ENCODE measurements at regions not wholly inside any gene's neighbourhood (a gene's known extent, or its start where the extent isn't known, plus 50 kb on each side); places are given as distances from the start of the nearest gene placed in this dataset.

- Histone ChIP-seq H3K27ac (ENCODE audit: low read depth, low read length) (no peak overlapping the region), H3K9ac (ENCODE audit: low read length) (no peak overlapping the region), H3K9me2 (replicated peaks; ENCODE audit: insufficient read depth, low read length) (no peaks in the 10 kb centered on the region), H3K36me3 (ENCODE audit: low read length) (no peaks in the 10 kb centered on the region), H3K4me2 (ENCODE audit: low read depth, low read length, poor library complexity, severe bottlenecking) (no peak overlapping the region), H3K9me3 (ENCODE audit: insufficient read depth, low read length) (no peaks in the 10 kb centered on the region), H3K79me2 (ENCODE audit: insufficient read depth, low read length) (no peaks in the 10 kb centered on the region), H2AFZ (ENCODE audit: low read depth, low read length, severe bottlenecking) (no peak overlapping the region), H3F3A (ENCODE audit: insufficient read depth) (no peaks in the 10 kb centered on the region), H3K4me3 (ENCODE audit: insufficient read depth, low read length, poor library complexity, severe bottlenecking) (no peak overlapping the region), H3K27me3 (ENCODE audit: low read length) (no peaks in the 10 kb centered on the region), H4K20me1 (ENCODE audit: low read depth, low read length) (no peaks in the 10 kb centered on the region)
- TF ChIP-seq, protein P1, sequence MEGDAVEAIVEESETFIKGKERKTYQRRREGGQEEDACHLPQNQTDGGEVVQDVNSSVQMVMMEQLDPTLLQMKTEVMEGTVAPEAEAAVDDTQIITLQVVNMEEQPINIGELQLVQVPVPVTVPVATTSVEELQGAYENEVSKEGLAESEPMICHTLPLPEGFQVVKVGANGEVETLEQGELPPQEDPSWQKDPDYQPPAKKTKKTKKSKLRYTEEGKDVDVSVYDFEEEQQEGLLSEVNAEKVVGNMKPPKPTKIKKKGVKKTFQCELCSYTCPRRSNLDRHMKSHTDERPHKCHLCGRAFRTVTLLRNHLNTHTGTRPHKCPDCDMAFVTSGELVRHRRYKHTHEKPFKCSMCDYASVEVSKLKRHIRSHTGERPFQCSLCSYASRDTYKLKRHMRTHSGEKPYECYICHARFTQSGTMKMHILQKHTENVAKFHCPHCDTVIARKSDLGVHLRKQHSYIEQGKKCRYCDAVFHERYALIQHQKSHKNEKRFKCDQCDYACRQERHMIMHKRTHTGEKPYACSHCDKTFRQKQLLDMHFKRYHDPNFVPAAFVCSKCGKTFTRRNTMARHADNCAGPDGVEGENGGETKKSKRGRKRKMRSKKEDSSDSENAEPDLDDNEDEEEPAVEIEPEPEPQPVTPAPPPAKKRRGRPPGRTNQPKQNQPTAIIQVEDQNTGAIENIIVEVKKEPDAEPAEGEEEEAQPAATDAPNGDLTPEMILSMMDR (IDR thresholded peaks at IDR 0.05; ENCODE audit: insufficient read depth, low read length, poor library complexity, severe bottlenecking): no peak
- no peak for TF ChIP-seq EZH2phosphoT487 (conservative IDR thresholded peaks at IDR 0.05; ENCODE audit: low read length)
Observed at GRCh38 chr20:6693178-6693807, 74.2 kb upstream of the BMP2 start.

- Histone ChIP-seq H3K4me3 (ENCODE audit: insufficient read depth, low read length, poor library complexity, severe bottlenecking) (no peak overlapping the region), H3K9me2 (replicated peaks; ENCODE audit: insufficient read depth, low read length) (no peaks in the 10 kb centered on the region), H2AFZ (ENCODE audit: low read depth, low read length, severe bottlenecking) (no peak overlapping the region), H3K36me3 (ENCODE audit: low read length) (no peaks in the 10 kb centered on the region), H3K79me2 (ENCODE audit: insufficient read depth, low read length) (no peaks in the 10 kb centered on the region), H4K20me1 (ENCODE audit: low read depth, low read length) (no peaks in the 10 kb centered on the region), H3K9me3 (ENCODE audit: insufficient read depth, low read length) (no peaks in the 10 kb centered on the region), H3F3A (ENCODE audit: insufficient read depth) (no peaks in the 10 kb centered on the region), H3K27ac (ENCODE audit: low read depth, low read length) (no peak overlapping the region), H3K27me3 (ENCODE audit: low read length) (no peaks in the 10 kb centered on the region), H3K9ac (ENCODE audit: low read length) (no peak overlapping the region), H3K4me2 (ENCODE audit: low read depth, low read length, poor library complexity, severe bottlenecking) (no peak overlapping the region)
- TF ChIP-seq, protein P1 (IDR thresholded peaks at IDR 0.05; ENCODE audit: insufficient read depth, low read length, poor library complexity, severe bottlenecking): no peak
- no peak for TF ChIP-seq EZH2phosphoT487 (conservative IDR thresholded peaks at IDR 0.05; ENCODE audit: low read length)
Observed at GRCh38 chr20:6692566-6693173, 74.8 kb upstream of the BMP2 start.

DNA sequence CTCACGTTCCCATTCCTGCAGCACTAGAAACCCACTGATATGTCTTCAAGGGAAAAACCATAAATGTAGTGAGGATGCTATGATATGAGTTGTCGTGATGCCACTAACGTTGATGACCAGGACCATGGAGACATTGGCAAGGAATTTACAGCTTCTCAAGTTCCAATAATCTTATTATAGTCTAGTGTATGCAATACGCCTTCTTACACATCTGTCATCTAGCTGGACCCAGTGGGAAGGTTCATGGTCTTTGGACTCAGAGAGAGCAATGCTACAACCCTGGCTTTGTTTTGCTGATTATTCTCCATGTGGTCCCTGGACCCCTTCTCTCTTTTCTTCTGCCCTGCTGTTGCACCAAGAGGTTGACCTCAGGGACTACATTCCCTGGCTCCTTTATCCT, 76.0 kb upstream of the BMP2 start:
- Histone ChIP-seq H3K4me3 (ENCODE audit: insufficient read depth, low read length, poor library complexity, severe bottlenecking) (no peak overlapping the region), H3K27me3 (ENCODE audit: low read length) (no peaks in the 10 kb centered on the region), H2AFZ (ENCODE audit: low read depth, low read length, severe bottlenecking) (no peak overlapping the region), H3K4me2 (ENCODE audit: low read depth, low read length, poor library complexity, severe bottlenecking) (no peak overlapping the region), H3K9ac (ENCODE audit: low read length) (no peak overlapping the region), H3K79me2 (ENCODE audit: insufficient read depth, low read length) (no peaks in the 10 kb centered on the region), H3K9me2 (replicated peaks; ENCODE audit: insufficient read depth, low read length) (no peaks in the 10 kb centered on the region), H3K36me3 (ENCODE audit: low read length) (no peaks in the 10 kb centered on the region), H3F3A (ENCODE audit: insufficient read depth) (no peaks in the 10 kb centered on the region), H3K27ac (ENCODE audit: low read depth, low read length) (no peak overlapping the region), H4K20me1 (ENCODE audit: low read depth, low read length) (no peaks in the 10 kb centered on the region), H3K9me3 (ENCODE audit: insufficient read depth, low read length) (no peaks in the 10 kb centered on the region)
- no peak for TF ChIP-seq EZH2phosphoT487 (conservative IDR thresholded peaks at IDR 0.05; ENCODE audit: low read length)
- TF ChIP-seq, protein P1 (IDR thresholded peaks at IDR 0.05; ENCODE audit: insufficient read depth, low read length, poor library complexity, severe bottlenecking): no peak

Measured in SU-DHL-6 (cell line).